Muscle layer of duodenum (tissue), 2 donors: ENCODE measurements at regions not wholly inside any gene's neighbourhood (a gene's known extent, or its start where the extent isn't known, plus 50 kb on each side); places are given as distances from the start of the nearest gene placed in this dataset.
"Not testable (repeated sequence)": the region's sequence is repeated elsewhere in the genome, so short reads cannot be mapped to it uniquely, and the experiment has no call there.

Experiments
- H3K27ac ChIP-seq: one replicate; pipeline ENCODE4 v1.7.0; 2013; ENCODE audit warnings: mild to moderate bottlenecking, low read length
- H3K27me3 ChIP-seq: one replicate; pipeline ENCODE4 v1.7.0; 2013; ENCODE audit warnings: low read depth, mild to moderate bottlenecking, control low read depth, low read length
- H3K36me3 ChIP-seq, 2 donors: one replicate each; pipeline ENCODE4 v1.7.0; 2013; ENCODE audit warnings: low read length in 2 of 2, control low read depth in 1 of 2, mild to moderate bottlenecking in 1 of 2; ENCODE audit not compliant: insufficient read depth in 2 of 2, control insufficient read depth in 1 of 2
- H3K4me1 ChIP-seq, 2 donors: one replicate each; pipeline ENCODE4 v1.7.0; 2013; ENCODE audit warnings: low read length in 2 of 2, mild to moderate bottlenecking in 2 of 2, control low read depth in 1 of 2, moderate library complexity in 1 of 2; ENCODE audit not compliant: insufficient read depth in 2 of 2, control insufficient read depth in 1 of 2
- H3K4me3 ChIP-seq, 2 donors: one replicate each; pipeline ENCODE4 v1.7.0; 2013; ENCODE audit warnings: low read length in 2 of 2, low read depth in 1 of 2, mild to moderate bottlenecking in 1 of 2
- H3K9me3 ChIP-seq, 2 donors: one replicate each; pipeline ENCODE4 v1.7.0; 2013; ENCODE audit warnings: low read length in 2 of 2, control low read depth in 1 of 2, mild to moderate bottlenecking in 1 of 2; ENCODE audit not compliant: control insufficient read depth in 1 of 2
- donor health status: healthy.

GRCh38 chr12:83538361-83538965 lies 851.8 kb downstream of the TMTC2 start:
- H3K27ac ChIP-seq, result no peak overlapping the region
- peaks cover 0 to 3% of the 10 kb centered on the region in 2 donors for H3K4me1 ChIP-seq
- H3K36me3 ChIP-seq, result no peaks in the 10 kb centered on the region
- no peaks in the 10 kb centered on the region for H3K27me3 ChIP-seq
- H3K4me3 ChIP-seq, result no peak overlapping the region
- no peaks in the 10 kb centered on the region for H3K9me3 ChIP-seq

- H3K36me3 ChIP-seq, result no peaks in the 10 kb centered on the region
- no peak overlapping the region for H3K4me3 ChIP-seq
- H3K27me3 ChIP-seq, result no peaks in the 10 kb centered on the region
- H3K4me1 ChIP-seq, result peaks cover 0 to 3% of the 10 kb centered on the region in 2 donors
- H3K27ac ChIP-seq, result no peak overlapping the region
- no peaks in the 10 kb centered on the region for H3K9me3 ChIP-seq
Observed at GRCh38 chr12:83537428-83538053, 850.8 kb downstream of the TMTC2 start.

GRCh38 chr12:83536496-83536895 lies 849.8 kb downstream of the TMTC2 start:
- H3K27me3 ChIP-seq, result no peaks in the 10 kb centered on the region
- no peak overlapping the region for H3K27ac ChIP-seq
- H3K4me3 ChIP-seq, result no peak overlapping the region
- H3K9me3 ChIP-seq, result no peaks in the 10 kb centered on the region
- H3K4me1 ChIP-seq, result peaks cover 0 to 3% of the 10 kb centered on the region in 2 donors
- no peaks in the 10 kb centered on the region for H3K36me3 ChIP-seq

GRCh38 chr12:83528571-83528970 lies 841.9 kb downstream of the TMTC2 start:
- Histone ChIP-seq H3K27me3 (no peaks in the 10 kb centered on the region), H3K4me3 (no peak overlapping the region), H3K9me3 (no peaks in the 10 kb centered on the region), H3K36me3 (no peaks in the 10 kb centered on the region), H3K4me1 (peaks cover 0 to 5% of the 10 kb centered on the region in 2 donors), H3K27ac (no peak overlapping the region)

- H3K27me3 ChIP-seq, result no peaks in the 10 kb centered on the region
- no peaks in the 10 kb centered on the region for H3K36me3 ChIP-seq
- no peaks in the 10 kb centered on the region for H3K9me3 ChIP-seq
- H3K4me1 ChIP-seq, result peaks cover 0 to 5% of the 10 kb centered on the region in 2 donors
- no peak overlapping the region for H3K27ac ChIP-seq
- no peak overlapping the region for H3K4me3 ChIP-seq
Observed at GRCh38 chr12:83527810-83528209, 841.1 kb downstream of the TMTC2 start.

GRCh38 chr12:83515306-83516026 lies 828.8 kb downstream of the TMTC2 start:
- H3K27ac ChIP-seq, result no peak overlapping the region

GRCh38 chr12:83514372-83514771 lies 827.7 kb downstream of the TMTC2 start:
- Histone ChIP-seq H3K9me3 (no peaks in the 10 kb centered on the region), H3K4me3 (no peak overlapping the region), H3K27me3 (no peaks in the 10 kb centered on the region), H3K36me3 (no peaks in the 10 kb centered on the region), H3K4me1 (no peaks in the 10 kb centered on the region), H3K27ac (no peak overlapping the region)

More at GRCh38 chr12:83515306-83516026, 828.8 kb downstream of the TMTC2 start:
- Histone ChIP-seq H3K27me3 (no peaks in the 10 kb centered on the region), H3K36me3 (no peaks in the 10 kb centered on the region), H3K4me1 (no peaks in the 10 kb centered on the region), H3K9me3 (no peaks in the 10 kb centered on the region), H3K4me3 (no peak overlapping the region)

- Histone ChIP-seq H3K4me3 (no peak overlapping the region), H3K27me3 (no peaks in the 10 kb centered on the region), H3K36me3 (no peaks in the 10 kb centered on the region), H3K9me3 (no peaks in the 10 kb centered on the region), H3K27ac (no peak overlapping the region), H3K4me1 (no peaks in the 10 kb centered on the region)
Observed at GRCh38 chr12:83506841-83507240, 820.1 kb downstream of the TMTC2 start.

GRCh38 chr12:83505586-83505985 lies 818.9 kb downstream of the TMTC2 start:
- Histone ChIP-seq H3K27ac (no peak overlapping the region), H3K4me1 (no peaks in the 10 kb centered on the region), H3K4me3 (no peak overlapping the region), H3K27me3 (no peaks in the 10 kb centered on the region), H3K9me3 (no peaks in the 10 kb centered on the region), H3K36me3 (no peaks in the 10 kb centered on the region)

GRCh38 chr12:83499894-83500293 lies 813.2 kb downstream of the TMTC2 start:
- not testable (repeated sequence) for H3K4me3 ChIP-seq, H3K36me3 ChIP-seq, H3K27me3 ChIP-seq, H3K4me1 ChIP-seq, H3K9me3 ChIP-seq, H3K27ac ChIP-seq

- H3K27me3 ChIP-seq, result no peaks in the 10 kb centered on the region
- no peak overlapping the region for H3K4me3 ChIP-seq
- no peaks in the 10 kb centered on the region for H3K4me1 ChIP-seq
- no peaks in the 10 kb centered on the region for H3K36me3 ChIP-seq
- no peak overlapping the region for H3K27ac ChIP-seq
- H3K9me3 ChIP-seq, result no peaks in the 10 kb centered on the region
Observed at GRCh38 chr12:83477696-83478095, 791.0 kb downstream of the TMTC2 start.
